ENCODE measurements at regions not wholly inside any gene's neighbourhood (a gene's known extent, or its start where the extent isn't known, plus 50 kb on each side); places are given as distances from the start of the nearest gene placed in this dataset.

- intact Hi-C loops (cut with micrococcal nuclease; ENCODE audit: unreplicated experiment), result no loop called here
- Histone ChIP-seq H3K4me1 (ENCODE audit: insufficient read depth, low read length) (peaks cover 14% of the 10 kb centered on the region; the same call in 1 of the 2 replicates), H3K9me3 (ENCODE audit: low read length) (no peaks in the 10 kb centered on the region), H3K27ac (ENCODE audit: extremely low read length, insufficient read depth, low read length) (no peak overlapping the region), H3K79me2 (ENCODE audit: insufficient read depth, low read length) (no peaks in the 10 kb centered on the region), H3K36me3 (replicated peaks in 1 of 2; ENCODE audit: control insufficient read depth in 1 of 2, insufficient read depth in 2 of 2, low read length in 2 of 2) (no peaks in the 10 kb centered on the region), H3K9ac (ENCODE audit: insufficient read depth, low read depth, low read length) (no peak overlapping the region), H4K20me1 (ENCODE audit: insufficient read depth, low read length) (no peaks in the 10 kb centered on the region), H3K4me2 (ENCODE audit: low read depth, low read length) (no peak overlapping the region), H3K27me3 (ENCODE audit: control insufficient read depth in 1 of 2, insufficient read depth in 2 of 2, low read length in 2 of 2) (no peaks in the 10 kb centered on the region), H2AFZ (ENCODE audit: low read length) (no peak overlapping the region), H3K4me3 (replicated peaks in 1 of 3; ENCODE audit: insufficient read depth in 1 of 3, low read depth in 2 of 3, low read length in 3 of 3) (no peak overlapping the region)
- POLR2A ChIA-PET, result no interaction called here
- in situ Hi-C loops (cut with HindIII; ENCODE audit: extremely low pct_ligation_motif_present, low pct_unique_long_range_greater_than_20kb), result no loop called here
- no peak for ATAC-seq
- BruUV-seq (replicated peaks), result no TSS peak
- 41% methylated on average over 1 of the region's 1 CpG for WGBS (ENCODE audit: low lambda C conversion rate)
- no peak for FAIRE-seq
- CTCF ChIA-PET (ENCODE audit: low intra/inter-chr PET ratio, low total read pairs), result no interaction called here
- TF ChIP-seq CREBL2 (CRISPR knock-in tag; IDR thresholded peaks at IDR 0.05; ENCODE audit: borderline replicate concordance), result no peak
- TF ChIP-seq BCL3 (CRISPR knock-in tag; IDR thresholded peaks at IDR 0.05), result no peak
- no peak for TF ChIP-seq ZNF547 (CRISPR knock-in tag; IDR thresholded peaks at IDR 0.05)
- TF ChIP-seq PITX1 (CRISPR knock-in tag; IDR thresholded peaks at IDR 0.05), result no peak
- TF ChIP-seq RBAK (CRISPR knock-in tag; IDR thresholded peaks at IDR 0.05), result no peak
- no peak for TF ChIP-seq SP2 (CRISPR knock-in tag; IDR thresholded peaks at IDR 0.05)
- no peak for TF ChIP-seq ADNP (CRISPR knock-in tag; IDR thresholded peaks at IDR 0.05)
- no peak for TF ChIP-seq ZNF460 (CRISPR knock-in tag; IDR thresholded peaks at IDR 0.05; ENCODE audit: borderline replicate concordance)
- TF ChIP-seq CSRNP1 (CRISPR knock-in tag; IDR thresholded peaks at IDR 0.05), result no peak
- TF ChIP-seq TOPORS (CRISPR knock-in tag; IDR thresholded peaks at IDR 0.05), result no peak
- TF ChIP-seq HNRNPLL (IDR thresholded peaks at IDR 0.05; ENCODE audit: low read depth, low read length, poor library complexity, severe bottlenecking), result no peak
- no peak for TF ChIP-seq KLF11 (CRISPR knock-in tag; IDR thresholded peaks at IDR 0.05)
- no peak for TF ChIP-seq HOXA9 (CRISPR knock-in tag; IDR thresholded peaks at IDR 0.05; ENCODE audit: borderline replicate concordance)
- TF ChIP-seq HMG20A (CRISPR knock-in tag; IDR thresholded peaks at IDR 0.05; ENCODE audit: borderline replicate concordance), result no peak
- TF ChIP-seq ZNF17 (CRISPR knock-in tag; IDR thresholded peaks at IDR 0.05), result no peak
- no peak for TF ChIP-seq PCBP2 (optimal IDR thresholded peaks at IDR 0.05; ENCODE audit: low read depth, low read length, poor library complexity, severe bottlenecking)
- no peak for TF ChIP-seq TFDP1 (CRISPR knock-in tag; IDR thresholded peaks at IDR 0.05; ENCODE audit: borderline replicate concordance)
- no peak for TF ChIP-seq KLF9 (CRISPR knock-in tag; IDR thresholded peaks at IDR 0.05; ENCODE audit: low read depth)
- DNase-seq (ENCODE audit: low spot score), result no peak
Measured at GRCh38 chr3:27607370-27607769, 114.8 kb downstream of the EOMES start.
